ENCODE measurements at regions not wholly inside any gene's neighbourhood (a gene's known extent, or its start where the extent isn't known, plus 50 kb on each side); places are given as distances from the start of the nearest gene placed in this dataset.

- no peak for DNase-seq (ENCODE audit: low spot score)
- ATAC-seq = no peak
- intact Hi-C loops (cut with DNase I) = no loop called here
Measured at GRCh38 chr18:2316082-2316750, 255.1 kb downstream of the METTL4 start.

GRCh38 chr18:2316751-2317696 lies 254.3 kb downstream of the METTL4 start:
- no peak for DNase-seq (ENCODE audit: low spot score)
- no peak for ATAC-seq
- intact Hi-C loops (cut with DNase I) = no loop called here

- no peak for ATAC-seq
- no peak for DNase-seq (ENCODE audit: low spot score)
- intact Hi-C loops (cut with DNase I) = no loop called here
Measured at GRCh38 chr18:2324459-2324858, 246.8 kb downstream of the METTL4 start.

- ATAC-seq (no peak), DNase-seq (ENCODE audit: low spot score) (no peak)
- intact Hi-C loops (cut with DNase I) = no loop called here
Measured at GRCh38 chr18:2325308-2325849, 245.9 kb downstream of the METTL4 start.

GRCh38 chr18:2325933-2326332 lies 245.4 kb downstream of the METTL4 start:
- DNase-seq (ENCODE audit: low spot score) (no peak), ATAC-seq (no peak)
- intact Hi-C loops (cut with DNase I) = no loop called here

GRCh38 chr18:2326999-2327398 lies 244.3 kb downstream of the METTL4 start:
- intact Hi-C loops (cut with DNase I) = no loop called here
- peak; percentile 49 for ATAC-seq

GRCh38 chr18:2330764-2331163 lies 240.5 kb downstream of the METTL4 start:
- intact Hi-C loops (cut with DNase I) = no loop called here
- no peak for ATAC-seq

More at GRCh38 chr18:2326999-2327398, 244.3 kb downstream of the METTL4 start:
- DNase-seq (ENCODE audit: low spot score) = no peak

GRCh38 chr18:2331491-2331890 lies 239.8 kb downstream of the METTL4 start:
- intact Hi-C loops (cut with DNase I) = no loop called here
- no peak for ATAC-seq
- no peak for DNase-seq (ENCODE audit: low spot score)

More at GRCh38 chr18:2330764-2331163, 240.5 kb downstream of the METTL4 start:
- DNase-seq (ENCODE audit: low spot score) = no peak

- intact Hi-C loops (cut with DNase I) = no loop called here
- ATAC-seq = no peak
Measured at GRCh38 chr18:2336690-2337392, 234.5 kb downstream of the METTL4 start.

GRCh38 chr18:2337552-2338141 lies 233.7 kb downstream of the METTL4 start:
- ATAC-seq (no peak), DNase-seq (ENCODE audit: low spot score) (peak; percentile 62)
- intact Hi-C loops (cut with DNase I) = no loop called here

More at GRCh38 chr18:2336690-2337392, 234.5 kb downstream of the METTL4 start:
- no peak for DNase-seq (ENCODE audit: low spot score)

GRCh38 chr18:2338601-2339000 lies 232.7 kb downstream of the METTL4 start:
- ATAC-seq (no peak), DNase-seq (ENCODE audit: low spot score) (no peak)
- intact Hi-C loops (cut with DNase I) = no loop called here

- intact Hi-C loops (cut with DNase I) = no loop called here
- DNase-seq (ENCODE audit: low spot score) (no peak), ATAC-seq (no peak)
Measured at GRCh38 chr18:2340335-2340734, 231.0 kb downstream of the METTL4 start.

- intact Hi-C loops (cut with DNase I) = no loop called here
- DNase-seq (ENCODE audit: low spot score) = no peak
- no peak for ATAC-seq
Measured at GRCh38 chr18:2348003-2348402, 223.3 kb downstream of the METTL4 start.

GRCh38 chr18:2351126-2351850 lies 220.0 kb downstream of the METTL4 start:
- intact Hi-C loops (cut with DNase I) = no loop called here
- ATAC-seq (no peak), DNase-seq (ENCODE audit: low spot score) (no peak)

- intact Hi-C loops (cut with DNase I) = no loop called here
- ATAC-seq = no peak
- no peak for DNase-seq (ENCODE audit: low spot score)
Measured at GRCh38 chr18:2354292-2354691, 217.0 kb downstream of the METTL4 start.

GRCh38 chr18:2356906-2357305 lies 214.4 kb downstream of the METTL4 start:
- ATAC-seq (no peak), DNase-seq (ENCODE audit: low spot score) (no peak)
- intact Hi-C loops (cut with DNase I) = no loop called here

- ATAC-seq (no peak), DNase-seq (ENCODE audit: low spot score) (no peak)
- intact Hi-C loops (cut with DNase I) = no loop called here
Measured at GRCh38 chr18:2360861-2361260, 210.4 kb downstream of the METTL4 start.

- no peak for DNase-seq (ENCODE audit: low spot score)
- intact Hi-C loops (cut with DNase I) = no loop called here
- ATAC-seq = no peak
Measured at GRCh38 chr18:2368102-2368501, 203.2 kb downstream of the METTL4 start.
